ENCODE measurements at regions not wholly inside any gene's neighbourhood (a gene's known extent, or its start where the extent isn't known, plus 50 kb on each side); places are given as distances from the start of the nearest gene placed in this dataset.

GRCh38 chr11:86191874-86192273, 52.7 kb upstream of the EED start:
- intact Hi-C loops (cut with micrococcal nuclease): loop anchor here (10.0 kb wide), 2 partner anchors 247 to 337 kb away; partner anchors contain the start of gene CCDC83
- Histone ChIP-seq H3K79me2 (ENCODE audit: low read length) (no peaks in the 10 kb centered on the region), H3K9ac (ENCODE audit: low read length) (no peak overlapping the region), H3K9me3 (ENCODE audit: low read length) (no peaks in the 10 kb centered on the region), H2AFZ (ENCODE audit: low read length) (no peak overlapping the region), H3F3A (ENCODE audit: low read length, unreplicated experiment) (no peaks in the 10 kb centered on the region), H4K20me1 (ENCODE audit: low read length) (no peaks in the 10 kb centered on the region), H3K36me3 (ENCODE audit: low read depth, low read length) (no peaks in the 10 kb centered on the region), H3K27ac (ENCODE audit: low read length) (no peak overlapping the region), H3K9me2 (replicated peaks; ENCODE audit: low read length) (no peaks in the 10 kb centered on the region), H3K27me3 (ENCODE audit: low read length) (no peaks in the 10 kb centered on the region), H3K4me2 (ENCODE audit: low read length) (no peak overlapping the region), H3K4me1 (ENCODE audit: insufficient read depth, low read length) (peaks cover 7% of the 10 kb centered on the region; the same call in 1 of the 2 replicates), H3K4me3 (ENCODE audit: low read length) (no peak overlapping the region)
- POLR2A ChIA-PET (ENCODE audit: unreplicated experiment): no interaction called here
- TF ChIP-seq CTCF (conservative IDR thresholded peaks at IDR 0.05; ENCODE audit: low read depth, low read length): no peak
- TF ChIP-seq EZH2phosphoT487 (IDR thresholded peaks at IDR 0.05; ENCODE audit: borderline replicate concordance, low read length): no peak
- ATAC-seq (no peak), DNase-seq (no peak)
- CTCF ChIA-PET: no interaction called here
- BruUV-seq (replicated peaks): no TSS peak

- no peaks in the 10 kb centered on the region for H3K79me2 ChIP-seq (ENCODE audit: low read length)
- ChIA-PET POLR2A (ENCODE audit: unreplicated experiment) (no interaction called here), CTCF (no interaction called here)
- no peak for TF ChIP-seq CTCF (conservative IDR thresholded peaks at IDR 0.05; ENCODE audit: low read depth, low read length)
- no peak for TF ChIP-seq EZH2 (IDR thresholded peaks at IDR 0.05; ENCODE audit: low read length, unreplicated experiment)
- no peak for TF ChIP-seq EZH2phosphoT487 (IDR thresholded peaks at IDR 0.05; ENCODE audit: borderline replicate concordance, low read length)
- no peaks in the 10 kb centered on the region for H4K20me1 ChIP-seq (ENCODE audit: low read length)
- no peak overlapping the region for H2AFZ ChIP-seq (ENCODE audit: low read length)
- H3K9me3 ChIP-seq (ENCODE audit: low read length): no peaks in the 10 kb centered on the region
- ATAC-seq: no peak
- no peaks in the 10 kb centered on the region for H3K27me3 ChIP-seq (ENCODE audit: low read length)
- intact Hi-C loops (cut with micrococcal nuclease): no loop called here
- H3K36me3 ChIP-seq (ENCODE audit: low read depth, low read length): no peaks in the 10 kb centered on the region
- no peak overlapping the region for H3K4me2 ChIP-seq (ENCODE audit: low read length)
- DNase-seq: no peak
- no peak overlapping the region for H3K9ac ChIP-seq (ENCODE audit: low read length)
- H3K9me2 ChIP-seq (replicated peaks; ENCODE audit: low read length): no peaks in the 10 kb centered on the region
- H3F3A ChIP-seq (ENCODE audit: low read length, unreplicated experiment): no peaks in the 10 kb centered on the region
- no TSS peak for BruUV-seq (replicated peaks)
- H3K4me1 ChIP-seq (ENCODE audit: insufficient read depth, low read length): peaks cover 12% of the 10 kb centered on the region
- no peak overlapping the region for H3K4me3 ChIP-seq (ENCODE audit: low read length)
- H3K27ac ChIP-seq (ENCODE audit: low read length): no peak overlapping the region
These were observed 57.5 kb upstream of the EED start for GRCh38 chr11:86187027-86187426.

GRCh38 chr11:86186386-86186785, 58.2 kb upstream of the EED start:
- no TSS peak for BruUV-seq (replicated peaks)
- no peak overlapping the region for H3K4me3 ChIP-seq (ENCODE audit: low read length)
- H3K4me2 ChIP-seq (ENCODE audit: low read length): no peak overlapping the region
- TF ChIP-seq CTCF (conservative IDR thresholded peaks at IDR 0.05; ENCODE audit: low read depth, low read length): no peak
- no peak for TF ChIP-seq EZH2 (IDR thresholded peaks at IDR 0.05; ENCODE audit: low read length, unreplicated experiment)
- no peak for TF ChIP-seq EZH2phosphoT487 (IDR thresholded peaks at IDR 0.05; ENCODE audit: borderline replicate concordance, low read length)
- DNase-seq: no peak
- no peaks in the 10 kb centered on the region for H3K79me2 ChIP-seq (ENCODE audit: low read length)
- H3K27ac ChIP-seq (ENCODE audit: low read length): no peak overlapping the region
- no peaks in the 10 kb centered on the region for H3K36me3 ChIP-seq (ENCODE audit: low read depth, low read length)
- no peak overlapping the region for H3K9ac ChIP-seq (ENCODE audit: low read length)
- no peaks in the 10 kb centered on the region for H4K20me1 ChIP-seq (ENCODE audit: low read length)
- ChIA-PET CTCF (no interaction called here), POLR2A (ENCODE audit: unreplicated experiment) (no interaction called here)
- no peak overlapping the region for H2AFZ ChIP-seq (ENCODE audit: low read length)
- H3K27me3 ChIP-seq (ENCODE audit: low read length): no peaks in the 10 kb centered on the region
- no peak for ATAC-seq
- H3F3A ChIP-seq (ENCODE audit: low read length, unreplicated experiment): no peaks in the 10 kb centered on the region
- peaks cover 12% of the 10 kb centered on the region for H3K4me1 ChIP-seq (ENCODE audit: insufficient read depth, low read length)
- H3K9me3 ChIP-seq (ENCODE audit: low read length): no peaks in the 10 kb centered on the region
- H3K9me2 ChIP-seq (replicated peaks; ENCODE audit: low read length): no peaks in the 10 kb centered on the region
- intact Hi-C loops (cut with micrococcal nuclease): no loop called here

Measured in PC-3 (cell line).